ENCODE measurements at regions not wholly inside any gene's neighbourhood (a gene's known extent, or its start where the extent isn't known, plus 50 kb on each side); places are given as distances from the start of the nearest gene placed in this dataset.

GRCh38 chr16:26901983-26902382 lies 164.7 kb upstream of the C16orf82 start:
- TF ChIP-seq POLR2A (IDR thresholded peaks at IDR 0.05) = no peak
- TF ChIP-seq CTCF (IDR thresholded peaks at IDR 0.05) = no peak
- no peak for TF ChIP-seq POLR2AphosphoS5 (IDR thresholded peaks at IDR 0.05)
- TF ChIP-seq EP300 (IDR thresholded peaks at IDR 0.05) = no peak
